GM12892 (cell line): ENCODE measurements at regions not wholly inside any gene's neighbourhood (a gene's known extent, or its start where the extent isn't known, plus 50 kb on each side); places are given as distances from the start of the nearest gene placed in this dataset.

Experiments
- POLR2A ChIP-seq: IDR thresholded peaks from 2 replicates; pipeline ENCODE4 v1.6.1; 2011; ENCODE audit warnings: low read depth, low read length, control low read depth
- POLR2AphosphoS5 ChIP-seq: IDR thresholded peaks from 2 replicates; pipeline ENCODE4 v1.6.1; 2011; ENCODE audit warnings: low read depth, low read length, control low read depth

DNA sequence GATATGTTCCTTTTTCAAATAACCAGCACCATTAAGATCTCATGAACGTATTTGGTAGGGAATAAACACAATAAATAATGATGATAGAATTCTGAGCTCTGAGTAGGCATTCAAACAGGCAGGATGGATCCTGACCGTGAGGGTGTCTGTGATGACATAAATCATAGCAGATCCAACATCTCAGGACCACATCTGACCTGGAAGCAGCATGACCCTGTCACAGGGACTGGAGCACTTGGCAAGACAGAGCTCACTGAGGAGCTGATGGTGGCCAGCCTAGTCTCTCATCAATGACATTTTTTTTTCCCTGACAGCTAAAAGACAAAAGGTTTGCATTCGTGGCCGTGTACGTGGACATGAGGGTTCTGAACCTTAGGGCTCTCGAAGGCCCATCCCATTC lies 337.5 kb downstream of the NPIPA8 start:
- TF ChIP-seq POLR2A (no peak), POLR2AphosphoS5 (no peak)
